ENCODE measurements at regions not wholly inside any gene's neighbourhood (a gene's known extent, or its start where the extent isn't known, plus 50 kb on each side); places are given as distances from the start of the nearest gene placed in this dataset.
A peak's percentile ranks its signal among the peaks of the same experiment; 100 is the strongest.

GRCh38 chr4:27316176-27316575 lies 455.5 kb downstream of the STIM2 start:
- Histone ChIP-seq H2BK15ac (replicated peaks; ENCODE audit: low read depth) (no peak overlapping the region), H2BK5ac (ENCODE audit: low read length) (no peak overlapping the region), H2BK120ac (ENCODE audit: low read depth, low read length) (no peak overlapping the region), H4K8ac (ENCODE audit: low read depth, low read length) (no peak overlapping the region), H4K5ac (ENCODE audit: low read length) (no peak overlapping the region), H3K36me3 (ENCODE audit: control insufficient read depth, insufficient read depth, low read length) (no peaks in the 10 kb centered on the region), H3K9ac (ENCODE audit: low read length) (no peak overlapping the region), H3K23ac (ENCODE audit: low read length) (no peak overlapping the region), H3K79me2 (ENCODE audit: control insufficient read depth, insufficient read depth, low read length) (no peaks in the 10 kb centered on the region), H3K27ac (ENCODE audit: low read depth, low read length) (no peak overlapping the region), H3K4me1 (ENCODE audit: control insufficient read depth, low read depth, low read length) (no peaks in the 10 kb centered on the region), H3K4me2 (ENCODE audit: low read length) (no peak overlapping the region), H3K27me3 (ENCODE audit: insufficient read depth, low read length, poor library complexity) (no peaks in the 10 kb centered on the region), H3K4me3 (ENCODE audit: low read length) (no peak overlapping the region), H3K4ac (ENCODE audit: low read depth, low read length) (no peak overlapping the region), H3K18ac (ENCODE audit: low read length) (no peak overlapping the region), H2AK5ac (ENCODE audit: low read length) (no peak overlapping the region), H3K56ac (ENCODE audit: low read length) (no peak overlapping the region), H3K79me1 (ENCODE audit: low read length) (no peaks in the 10 kb centered on the region)
- no peak for DNase-seq
- WGBS (ENCODE audit: extremely low coverage, insufficient coverage, low lambda C conversion rate) = no CpG with 5 or more reads among the region's 4 CpGs

- H4K5ac ChIP-seq (ENCODE audit: low read length) = no peak overlapping the region
- no peak overlapping the region for H3K4me2 ChIP-seq (ENCODE audit: low read length)
- no peak overlapping the region for H3K9ac ChIP-seq (ENCODE audit: low read length)
- no peak overlapping the region for H3K18ac ChIP-seq (ENCODE audit: low read length)
- H2AK5ac ChIP-seq (ENCODE audit: low read length) = no peak overlapping the region
- no peak overlapping the region for H3K4ac ChIP-seq (ENCODE audit: low read depth, low read length)
- H2BK5ac ChIP-seq (ENCODE audit: low read length) = no peak overlapping the region
- no peak overlapping the region for H4K8ac ChIP-seq (ENCODE audit: low read depth, low read length)
- no peak overlapping the region for H3K27ac ChIP-seq (ENCODE audit: low read depth, low read length)
- no peak overlapping the region for H3K23ac ChIP-seq (ENCODE audit: low read length)
- no peaks in the 10 kb centered on the region for H3K4me1 ChIP-seq (ENCODE audit: control insufficient read depth, low read depth, low read length)
- no peak overlapping the region for H3K56ac ChIP-seq (ENCODE audit: low read length)
- no peaks in the 10 kb centered on the region for H3K79me2 ChIP-seq (ENCODE audit: control insufficient read depth, insufficient read depth, low read length)
- H2BK15ac ChIP-seq (replicated peaks; ENCODE audit: low read depth) = no peak overlapping the region
- DNase-seq = peak; percentile 84
- H3K36me3 ChIP-seq (ENCODE audit: control insufficient read depth, insufficient read depth, low read length) = no peaks in the 10 kb centered on the region
- H3K4me3 ChIP-seq (ENCODE audit: low read length) = no peak overlapping the region
- H3K79me1 ChIP-seq (ENCODE audit: low read length) = no peaks in the 10 kb centered on the region
- no peaks in the 10 kb centered on the region for H3K27me3 ChIP-seq (ENCODE audit: insufficient read depth, low read length, poor library complexity)
- no peak overlapping the region for H2BK120ac ChIP-seq (ENCODE audit: low read depth, low read length)
- no CpG with 5 or more reads among the region's 6 CpGs for WGBS (ENCODE audit: extremely low coverage, insufficient coverage, low lambda C conversion rate)
Observed at GRCh38 chr4:27318740-27319139, 458.1 kb downstream of the STIM2 start.

DNA sequence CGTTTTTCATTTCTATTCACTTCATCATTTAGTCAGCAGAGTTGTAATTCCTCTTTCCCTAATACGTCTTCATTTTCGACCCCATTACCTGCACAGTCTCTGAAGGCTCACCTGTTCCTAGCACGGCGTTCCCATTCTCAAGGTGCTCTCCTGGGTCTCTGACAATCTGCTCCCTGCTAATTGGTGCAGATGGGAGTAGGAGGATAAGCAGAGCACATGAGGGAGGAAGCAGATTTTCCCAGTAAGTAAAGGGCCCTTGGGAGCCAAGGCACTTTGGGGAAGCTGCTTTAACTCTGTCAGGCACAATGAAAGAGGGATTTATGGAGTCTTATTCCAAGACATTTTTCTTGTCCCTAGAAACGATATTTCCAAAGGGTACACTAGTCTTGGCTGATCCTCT lies 466.4 kb downstream of the STIM2 start:
- no peak overlapping the region for H2AK5ac ChIP-seq (ENCODE audit: low read length)
- H2BK5ac ChIP-seq (ENCODE audit: low read length) = no peak overlapping the region
- DNase-seq = no peak
- no peaks in the 10 kb centered on the region for H3K79me1 ChIP-seq (ENCODE audit: low read length)
- H3K4me3 ChIP-seq (ENCODE audit: low read length) = no peak overlapping the region
- no peaks in the 10 kb centered on the region for H3K36me3 ChIP-seq (ENCODE audit: control insufficient read depth, insufficient read depth, low read length)
- H4K5ac ChIP-seq (ENCODE audit: low read length) = no peak overlapping the region
- H3K79me2 ChIP-seq (ENCODE audit: control insufficient read depth, insufficient read depth, low read length) = no peaks in the 10 kb centered on the region
- no peak overlapping the region for H3K4me2 ChIP-seq (ENCODE audit: low read length)
- H4K8ac ChIP-seq (ENCODE audit: low read depth, low read length) = no peak overlapping the region
- H3K4ac ChIP-seq (ENCODE audit: low read depth, low read length) = no peak overlapping the region
- no peaks in the 10 kb centered on the region for H3K4me1 ChIP-seq (ENCODE audit: control insufficient read depth, low read depth, low read length)
- no peak overlapping the region for H3K56ac ChIP-seq (ENCODE audit: low read length)
- H2BK120ac ChIP-seq (ENCODE audit: low read depth, low read length) = no peak overlapping the region
- H3K9ac ChIP-seq (ENCODE audit: low read length) = no peak overlapping the region
- H3K18ac ChIP-seq (ENCODE audit: low read length) = no peak overlapping the region
- no peak overlapping the region for H2BK15ac ChIP-seq (replicated peaks; ENCODE audit: low read depth)
- WGBS (ENCODE audit: extremely low coverage, insufficient coverage, low lambda C conversion rate) = no CpG with 5 or more reads among the region's 6 CpGs
- no peaks in the 10 kb centered on the region for H3K27me3 ChIP-seq (ENCODE audit: insufficient read depth, low read length, poor library complexity)
- H3K27ac ChIP-seq (ENCODE audit: low read depth, low read length) = no peak overlapping the region
- no peak overlapping the region for H3K23ac ChIP-seq (ENCODE audit: low read length)

- DNase-seq = no peak
- no peaks in the 10 kb centered on the region for H3K36me3 ChIP-seq (ENCODE audit: control insufficient read depth, insufficient read depth, low read length)
- no peak overlapping the region for H3K4me3 ChIP-seq (ENCODE audit: low read length)
- no peak overlapping the region for H3K23ac ChIP-seq (ENCODE audit: low read length)
- no peak overlapping the region for H2BK120ac ChIP-seq (ENCODE audit: low read depth, low read length)
- no CpG with 5 or more reads among the region's 5 CpGs for WGBS (ENCODE audit: extremely low coverage, insufficient coverage, low lambda C conversion rate)
- no peaks in the 10 kb centered on the region for H3K27me3 ChIP-seq (ENCODE audit: insufficient read depth, low read length, poor library complexity)
- no peaks in the 10 kb centered on the region for H3K79me1 ChIP-seq (ENCODE audit: low read length)
- no peak overlapping the region for H2AK5ac ChIP-seq (ENCODE audit: low read length)
- no peak overlapping the region for H3K4ac ChIP-seq (ENCODE audit: low read depth, low read length)
- no peak overlapping the region for H2BK15ac ChIP-seq (replicated peaks; ENCODE audit: low read depth)
- H2BK5ac ChIP-seq (ENCODE audit: low read length) = no peak overlapping the region
- no peak overlapping the region for H4K5ac ChIP-seq (ENCODE audit: low read length)
- H3K4me1 ChIP-seq (ENCODE audit: control insufficient read depth, low read depth, low read length) = no peaks in the 10 kb centered on the region
- no peak overlapping the region for H4K8ac ChIP-seq (ENCODE audit: low read depth, low read length)
- no peak overlapping the region for H3K4me2 ChIP-seq (ENCODE audit: low read length)
- no peak overlapping the region for H3K27ac ChIP-seq (ENCODE audit: low read depth, low read length)
- H3K9ac ChIP-seq (ENCODE audit: low read length) = no peak overlapping the region
- no peaks in the 10 kb centered on the region for H3K79me2 ChIP-seq (ENCODE audit: control insufficient read depth, insufficient read depth, low read length)
- H3K56ac ChIP-seq (ENCODE audit: low read length) = no peak overlapping the region
- no peak overlapping the region for H3K18ac ChIP-seq (ENCODE audit: low read length)
Observed at GRCh38 chr4:27327421-27328181, 467.0 kb downstream of the STIM2 start.

GRCh38 chr4:27338530-27338929 lies 477.9 kb downstream of the STIM2 start:
- Histone ChIP-seq H3K79me2 (ENCODE audit: control insufficient read depth, insufficient read depth, low read length) (no peaks in the 10 kb centered on the region), H3K27me3 (ENCODE audit: insufficient read depth, low read length, poor library complexity) (no peaks in the 10 kb centered on the region), H2AK5ac (ENCODE audit: low read length) (no peak overlapping the region), H3K79me1 (ENCODE audit: low read length) (no peaks in the 10 kb centered on the region), H4K8ac (ENCODE audit: low read depth, low read length) (peak overlapping the region; percentile 5), H3K27ac (ENCODE audit: low read depth, low read length) (no peak overlapping the region), H4K5ac (ENCODE audit: low read length) (no peak overlapping the region), H3K9ac (ENCODE audit: low read length) (no peak overlapping the region), H3K4me3 (ENCODE audit: low read length) (no peak overlapping the region), H2BK120ac (ENCODE audit: low read depth, low read length) (no peak overlapping the region), H3K4me2 (ENCODE audit: low read length) (no peak overlapping the region), H3K23ac (ENCODE audit: low read length) (no peak overlapping the region), H3K36me3 (ENCODE audit: control insufficient read depth, insufficient read depth, low read length) (no peaks in the 10 kb centered on the region), H3K56ac (ENCODE audit: low read length) (no peak overlapping the region), H2BK5ac (ENCODE audit: low read length) (no peak overlapping the region), H2BK15ac (replicated peaks; ENCODE audit: low read depth) (no peak overlapping the region), H3K4me1 (ENCODE audit: control insufficient read depth, low read depth, low read length) (no peaks in the 10 kb centered on the region), H3K4ac (ENCODE audit: low read depth, low read length) (no peak overlapping the region), H3K18ac (ENCODE audit: low read length) (no peak overlapping the region)
- no peak for DNase-seq
- WGBS (ENCODE audit: extremely low coverage, insufficient coverage, low lambda C conversion rate) = no CpG with 5 or more reads among the region's 3 CpGs

DNA sequence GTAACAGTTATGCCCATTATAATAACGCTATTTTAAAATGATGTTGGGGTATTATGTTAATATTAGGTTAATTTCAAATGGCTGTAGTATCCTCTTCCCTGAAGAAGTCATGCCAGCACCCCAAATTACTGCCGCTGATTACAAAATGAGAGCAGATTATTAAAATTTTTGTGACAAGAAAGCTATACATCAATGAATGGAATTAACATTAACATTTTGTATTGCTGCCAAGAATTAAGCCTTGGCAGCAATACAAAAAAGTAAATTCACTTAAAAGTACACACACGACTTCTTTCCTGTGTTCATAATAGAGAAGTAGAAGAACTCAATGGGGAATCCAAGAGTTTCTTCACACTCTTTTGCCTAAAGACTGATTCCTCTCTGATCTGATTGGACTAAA lies 482.8 kb downstream of the STIM2 start:
- no peak overlapping the region for H2AK5ac ChIP-seq (ENCODE audit: low read length)
- no peaks in the 10 kb centered on the region for H3K36me3 ChIP-seq (ENCODE audit: control insufficient read depth, insufficient read depth, low read length)
- H3K4me1 ChIP-seq (ENCODE audit: control insufficient read depth, low read depth, low read length) = no peaks in the 10 kb centered on the region
- H4K5ac ChIP-seq (ENCODE audit: low read length) = no peak overlapping the region
- H3K18ac ChIP-seq (ENCODE audit: low read length) = no peak overlapping the region
- no peak overlapping the region for H3K23ac ChIP-seq (ENCODE audit: low read length)
- no peak overlapping the region for H3K27ac ChIP-seq (ENCODE audit: low read depth, low read length)
- H2BK120ac ChIP-seq (ENCODE audit: low read depth, low read length) = no peak overlapping the region
- H3K79me1 ChIP-seq (ENCODE audit: low read length) = no peaks in the 10 kb centered on the region
- WGBS (ENCODE audit: extremely low coverage, insufficient coverage, low lambda C conversion rate) = no CpG with 5 or more reads among the region's 3 CpGs
- H3K79me2 ChIP-seq (ENCODE audit: control insufficient read depth, insufficient read depth, low read length) = no peaks in the 10 kb centered on the region
- no peak overlapping the region for H2BK15ac ChIP-seq (replicated peaks; ENCODE audit: low read depth)
- H3K9ac ChIP-seq (ENCODE audit: low read length) = no peak overlapping the region
- H4K8ac ChIP-seq (ENCODE audit: low read depth, low read length) = no peak overlapping the region
- no peak overlapping the region for H3K4me3 ChIP-seq (ENCODE audit: low read length)
- H3K56ac ChIP-seq (ENCODE audit: low read length) = no peak overlapping the region
- H3K4ac ChIP-seq (ENCODE audit: low read depth, low read length) = no peak overlapping the region
- no peak overlapping the region for H3K4me2 ChIP-seq (ENCODE audit: low read length)
- H2BK5ac ChIP-seq (ENCODE audit: low read length) = no peak overlapping the region
- DNase-seq = no peak
- no peaks in the 10 kb centered on the region for H3K27me3 ChIP-seq (ENCODE audit: insufficient read depth, low read length, poor library complexity)

Data from mesendoderm (in vitro differentiated cells).